GM12872 (cell line): ENCODE measurements at regions not wholly inside any gene's neighbourhood (a gene's known extent, or its start where the extent isn't known, plus 50 kb on each side); places are given as distances from the start of the nearest gene placed in this dataset.
A peak's percentile ranks its signal among the peaks of the same experiment; 100 is the strongest.

Experiments
- TF ChIP-seq, protein P1 (sequence below): IDR thresholded peaks from 3 replicates; pipeline ENCODE4 v1.5.1; 2011; ENCODE audit warnings: low read depth, mild to moderate bottlenecking, low read length, moderate library complexity; ENCODE audit not compliant: insufficient read depth

DNA sequence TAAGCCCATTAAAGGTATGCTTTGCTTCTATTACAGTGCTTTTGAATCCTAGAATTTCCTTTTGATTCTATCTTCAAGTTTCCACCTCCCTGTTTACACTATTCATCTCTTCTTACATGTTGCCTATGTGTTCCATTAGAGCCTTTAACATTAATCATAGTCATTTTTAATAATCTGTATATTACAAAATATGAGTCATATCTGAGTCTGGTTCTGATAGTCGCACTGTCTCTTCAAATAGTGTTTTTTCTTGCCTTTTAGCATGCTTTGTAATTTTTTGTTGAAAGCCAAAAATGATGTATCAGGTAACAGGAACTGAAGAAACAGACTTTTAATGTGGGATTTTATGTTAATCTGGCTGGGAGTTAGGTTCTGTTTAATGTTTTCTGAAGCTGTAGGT lies 68.4 kb downstream of the DNAAF9 start:
- TF ChIP-seq, protein P1, sequence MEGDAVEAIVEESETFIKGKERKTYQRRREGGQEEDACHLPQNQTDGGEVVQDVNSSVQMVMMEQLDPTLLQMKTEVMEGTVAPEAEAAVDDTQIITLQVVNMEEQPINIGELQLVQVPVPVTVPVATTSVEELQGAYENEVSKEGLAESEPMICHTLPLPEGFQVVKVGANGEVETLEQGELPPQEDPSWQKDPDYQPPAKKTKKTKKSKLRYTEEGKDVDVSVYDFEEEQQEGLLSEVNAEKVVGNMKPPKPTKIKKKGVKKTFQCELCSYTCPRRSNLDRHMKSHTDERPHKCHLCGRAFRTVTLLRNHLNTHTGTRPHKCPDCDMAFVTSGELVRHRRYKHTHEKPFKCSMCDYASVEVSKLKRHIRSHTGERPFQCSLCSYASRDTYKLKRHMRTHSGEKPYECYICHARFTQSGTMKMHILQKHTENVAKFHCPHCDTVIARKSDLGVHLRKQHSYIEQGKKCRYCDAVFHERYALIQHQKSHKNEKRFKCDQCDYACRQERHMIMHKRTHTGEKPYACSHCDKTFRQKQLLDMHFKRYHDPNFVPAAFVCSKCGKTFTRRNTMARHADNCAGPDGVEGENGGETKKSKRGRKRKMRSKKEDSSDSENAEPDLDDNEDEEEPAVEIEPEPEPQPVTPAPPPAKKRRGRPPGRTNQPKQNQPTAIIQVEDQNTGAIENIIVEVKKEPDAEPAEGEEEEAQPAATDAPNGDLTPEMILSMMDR = no peak

DNA sequence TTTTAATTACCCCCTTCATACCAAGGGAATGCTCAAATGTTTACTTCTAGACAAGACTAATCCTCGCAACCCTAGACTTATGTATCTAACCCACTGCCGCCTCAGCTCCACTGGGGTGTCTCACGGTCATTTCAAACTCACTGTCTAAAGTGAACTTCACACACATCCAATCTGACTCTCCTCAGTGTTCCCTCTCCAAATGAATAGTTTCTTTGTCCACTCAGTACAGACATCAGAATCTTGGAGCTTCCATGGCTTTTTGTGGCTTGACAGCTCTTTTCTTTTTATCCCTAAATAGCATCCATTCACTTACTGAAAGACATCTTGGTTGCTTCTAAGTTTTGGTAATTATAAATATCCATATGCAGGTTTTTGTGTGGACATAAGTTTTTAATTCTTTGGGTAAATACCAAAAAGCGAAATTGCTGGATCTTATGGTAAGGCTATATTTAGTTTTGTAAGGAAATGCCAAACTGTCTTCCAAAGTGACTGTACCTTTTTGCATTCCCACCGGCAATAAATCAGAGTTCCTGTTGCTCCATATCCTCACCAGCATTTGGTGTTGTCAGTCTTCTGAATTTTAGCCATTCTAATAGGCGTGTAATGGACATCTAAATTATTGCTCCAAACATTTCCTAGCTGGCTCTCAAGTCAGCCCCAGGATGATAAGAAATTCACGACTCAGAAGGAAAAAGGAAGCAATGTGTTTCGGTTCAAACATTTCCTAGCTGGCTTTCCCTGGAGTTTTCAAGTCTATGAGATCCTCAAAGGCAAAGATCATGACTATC lies 73.1 kb downstream of the DNAAF9 start:
- TF ChIP-seq, protein P1 = no peak

DNA sequence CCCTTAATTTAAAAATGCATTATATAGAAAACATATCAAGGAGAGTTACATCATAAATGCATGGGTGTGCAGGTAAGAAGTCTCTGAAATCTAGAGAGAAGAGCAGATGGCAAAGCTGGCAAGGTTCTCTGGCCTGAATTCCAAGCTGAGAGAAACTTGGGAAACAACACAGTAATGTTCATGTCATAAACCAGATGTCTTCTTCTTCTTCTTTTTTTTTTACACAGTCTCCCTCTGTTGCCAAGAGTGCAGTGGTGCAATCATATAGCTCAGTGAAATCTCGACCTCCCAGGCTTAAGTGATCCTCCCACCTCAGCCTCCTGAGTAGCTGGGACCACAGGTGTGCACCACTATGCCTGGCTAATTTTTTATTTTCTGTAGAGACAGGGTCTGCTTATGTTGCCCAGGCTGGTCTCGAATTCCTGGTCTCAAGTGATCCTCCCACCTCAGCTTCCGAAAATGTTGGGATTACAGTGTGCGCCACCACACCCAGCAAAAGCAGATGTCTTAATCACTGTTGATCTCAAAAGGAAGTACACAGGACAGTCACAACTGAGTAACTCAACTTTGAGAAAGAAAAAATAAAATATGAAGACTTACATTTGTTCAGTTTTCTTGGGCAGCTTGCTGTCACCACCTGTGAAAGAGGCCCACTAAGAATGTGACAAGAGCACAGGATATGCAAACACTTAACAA lies 77.3 kb downstream of the DNAAF9 start:
- TF ChIP-seq, protein P1 = 0 out of 3 replicates have a peak, but pooled peaks have one; percentile 9

DNA sequence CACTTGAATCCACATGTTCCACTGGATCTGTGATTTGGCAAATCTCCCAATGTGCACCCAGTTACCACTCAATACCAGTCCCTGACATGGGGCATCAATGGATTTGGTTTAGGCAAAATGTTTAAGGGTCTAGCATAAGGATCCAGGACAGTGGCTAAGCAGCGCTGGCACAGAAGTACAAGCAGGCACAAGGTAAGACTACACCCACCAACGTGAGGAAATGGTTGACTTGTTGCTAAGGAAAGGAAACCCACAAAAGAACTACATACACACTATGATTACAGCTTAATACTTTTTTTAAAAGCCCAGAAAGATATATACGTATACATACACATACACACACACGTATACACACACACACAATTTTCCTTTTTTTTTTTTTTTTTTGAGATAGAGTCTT lies 79.0 kb downstream of the DNAAF9 start:
- TF ChIP-seq, protein P1 = no peak

DNA sequence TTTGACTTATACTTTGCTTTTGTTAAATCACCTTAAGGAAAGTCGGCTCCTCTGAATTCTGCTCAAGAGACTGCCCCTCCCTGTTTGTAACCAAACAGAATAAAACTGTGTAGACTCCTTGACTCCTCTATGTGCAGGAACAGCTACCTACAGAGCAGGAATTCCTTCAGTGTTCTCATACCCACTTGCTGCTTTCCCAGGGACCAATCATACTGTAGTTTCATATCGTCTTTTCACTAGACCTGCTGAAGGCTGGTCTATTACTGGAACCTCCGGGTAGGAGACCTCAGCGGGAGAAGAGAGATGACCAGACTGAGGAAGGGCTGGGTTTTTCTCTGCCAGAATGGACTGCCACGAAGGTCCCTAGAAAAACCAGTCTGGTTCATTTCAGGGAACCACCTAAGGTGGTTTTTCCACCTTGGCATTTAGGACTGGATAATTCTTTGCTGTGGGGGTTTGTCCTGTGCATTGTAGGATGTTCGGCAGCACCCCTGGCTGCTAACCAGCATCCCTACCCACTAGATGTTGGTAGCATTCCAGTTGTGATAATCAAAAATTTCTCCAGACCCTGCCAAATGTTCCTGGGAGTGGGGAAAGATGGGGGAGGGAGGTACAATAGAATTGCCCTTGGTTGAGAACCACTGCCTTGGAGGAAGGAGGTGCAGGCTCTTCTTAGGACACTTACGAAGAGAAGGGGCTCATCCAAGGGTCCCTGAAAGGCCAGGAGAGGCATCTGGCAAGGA lies 80.5 kb downstream of the DNAAF9 start:
- TF ChIP-seq, protein P1 = no peak

DNA sequence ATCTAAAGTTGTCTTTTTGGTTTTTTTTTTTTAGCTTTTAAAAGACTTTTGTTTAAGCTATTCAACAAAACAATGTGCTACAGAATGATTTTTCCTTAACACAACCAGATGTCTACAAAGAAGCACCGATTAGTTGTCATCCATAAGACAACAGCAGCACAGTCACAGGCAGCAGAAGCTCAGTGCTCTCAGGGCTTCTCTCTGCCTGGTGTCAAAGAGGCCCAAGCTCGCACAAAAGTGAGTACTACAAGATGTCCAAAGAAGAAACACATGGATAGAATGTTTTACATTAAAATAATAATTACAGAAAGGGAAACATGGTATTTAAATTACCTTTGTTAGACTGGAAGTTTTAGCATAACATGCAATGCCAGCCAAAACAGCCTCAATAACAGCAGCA lies 81.6 kb downstream of the DNAAF9 start:
- TF ChIP-seq, protein P1 = no peak

DNA sequence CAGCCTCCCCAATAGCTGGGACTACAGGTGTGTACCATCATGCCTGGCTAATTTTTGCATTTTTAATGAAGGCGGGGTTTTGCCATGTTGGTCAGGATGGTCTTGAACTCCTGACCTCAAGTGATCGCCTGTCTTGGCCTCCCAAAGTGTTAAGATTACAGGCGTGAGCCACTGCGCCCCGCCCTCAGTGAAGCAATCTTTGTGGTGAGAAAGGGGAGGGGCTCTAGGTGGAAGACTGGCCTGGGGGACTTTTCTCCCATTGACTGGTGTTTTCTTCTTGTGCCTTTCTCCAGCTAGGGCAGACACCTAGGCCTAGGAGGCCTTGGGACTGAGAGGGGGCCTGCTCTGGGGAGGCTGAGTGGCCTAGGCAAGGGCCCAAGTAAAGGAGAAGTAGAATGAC lies 84.1 kb downstream of the DNAAF9 start:
- TF ChIP-seq, protein P1 = no peak
